Caco-2 (cell line): ENCODE measurements at regions not wholly inside any gene's neighbourhood (a gene's known extent, or its start where the extent isn't known, plus 50 kb on each side); places are given as distances from the start of the nearest gene placed in this dataset.

Source experiments
- BruUV-seq: library from RNA; stranded (reverse); fragments of 400-500 nt; replicated peaks from 2 replicates; lab custom pipeline; 2021; lab: Mats Ljungman, UMichigan
- CTCF ChIA-PET: fragments of 300-600 bp; sonication (Branson Sonifier 250); formaldehyde crosslinking; loops from one replicate; lab custom pipeline; 2022; ENCODE audit warnings: antibody characterized with exemption; lab: Charles Lee
- POLR2A ChIA-PET: fragments of 300-600 bp; sonication (Branson Sonifier 250); formaldehyde crosslinking; loops from one replicate; lab custom pipeline; 2022; ENCODE audit warnings: antibody characterized with exemption; lab: Charles Lee
- DNase-seq, 2 experiments: peaks; one replicate each; pipeline versions ENCODE4 v3.0.0 to v3.0.0-alpha.2; 2020 to 2022
- H3K27me3 ChIP-seq: replicated peaks from 2 replicates; pipeline ENCODE4 v1.6.0; 2011; ENCODE audit warnings: low read length; ENCODE audit not compliant: control insufficient read depth, insufficient read depth
- H3K36me3 ChIP-seq: 2 replicates; pipeline ENCODE4 v1.5.1; 2011; ENCODE audit warnings: low read length; ENCODE audit not compliant: control insufficient read depth, insufficient read depth
- H3K4me1 ChIP-seq: fragments of 250-450 bp; sonication (Bioruptor Pico); 2 replicates; pipeline ENCODE4 v1.5.1; 2020; ENCODE audit warnings: mild to moderate bottlenecking
- H3K4me3 ChIP-seq: 2 replicates; pipeline ENCODE4 v1.5.1; 2011; ENCODE audit warnings: low read depth, mild to moderate bottlenecking, control low read depth, low read length
- H3K9me3 ChIP-seq: fragments of 250-450 bp; sonication (Bioruptor Pico); 2 replicates; pipeline ENCODE4 v1.5.1; 2020; ENCODE audit warnings: mild to moderate bottlenecking, moderate library complexity
- H3K27ac Mint-ChIP-seq: one replicate; pipeline ENCODE4 v1.8.0; 2022; ENCODE audit warnings: mixed read lengths; ENCODE audit not compliant: unreplicated experiment
- H3K27me3 Mint-ChIP-seq: one replicate; pipeline ENCODE4 v1.8.0; 2022; ENCODE audit warnings: mixed read lengths; ENCODE audit not compliant: insufficient read depth, unreplicated experiment
- H3K36me3 Mint-ChIP-seq: one replicate; pipeline ENCODE4 v1.8.0; 2022; ENCODE audit warnings: mild to moderate bottlenecking, mixed read lengths; ENCODE audit not compliant: insufficient read depth, unreplicated experiment
- H3K4me1 Mint-ChIP-seq: one replicate; pipeline ENCODE4 v1.8.0; 2022; ENCODE audit warnings: low read depth, mixed read lengths; ENCODE audit not compliant: unreplicated experiment
- H3K4me3 Mint-ChIP-seq: one replicate; pipeline ENCODE4 v1.8.0; 2022; ENCODE audit warnings: mild to moderate bottlenecking, moderate library complexity, mixed read lengths; ENCODE audit not compliant: unreplicated experiment
- H3K9me3 Mint-ChIP-seq: one replicate; pipeline ENCODE4 v1.8.0; 2022; ENCODE audit warnings: mixed read lengths; ENCODE audit not compliant: unreplicated experiment
- intact Hi-C: fragments of 100-400 bp; cut with micrococcal nuclease; formaldehyde crosslinking; loops from one replicate; pipeline ENCODE4 v1.10.0; 2022; ENCODE audit not compliant: unreplicated experiment
- TF ChIP-seq, protein P1 (sequence below), 2 experiments: fragments of 200-600 bp in 1 of 2; IDR thresholded peaks; 1 replicate in 1 of 2; 2 replicates in 1 of 2; pipeline versions ENCODE4 v1.5.1 to v1.8.0; 2011 to 2022; ENCODE audit warnings: antibody characterized with exemption in 1 of 2, control low read depth in 1 of 2, inconsistent platforms in 1 of 2, low read depth in 1 of 2, low read length in 1 of 2, mild to moderate bottlenecking in 1 of 2, moderate library complexity in 1 of 2; ENCODE audit not compliant: insufficient read depth in 1 of 2, severe bottlenecking in 1 of 2, unreplicated experiment in 1 of 2

DNA sequence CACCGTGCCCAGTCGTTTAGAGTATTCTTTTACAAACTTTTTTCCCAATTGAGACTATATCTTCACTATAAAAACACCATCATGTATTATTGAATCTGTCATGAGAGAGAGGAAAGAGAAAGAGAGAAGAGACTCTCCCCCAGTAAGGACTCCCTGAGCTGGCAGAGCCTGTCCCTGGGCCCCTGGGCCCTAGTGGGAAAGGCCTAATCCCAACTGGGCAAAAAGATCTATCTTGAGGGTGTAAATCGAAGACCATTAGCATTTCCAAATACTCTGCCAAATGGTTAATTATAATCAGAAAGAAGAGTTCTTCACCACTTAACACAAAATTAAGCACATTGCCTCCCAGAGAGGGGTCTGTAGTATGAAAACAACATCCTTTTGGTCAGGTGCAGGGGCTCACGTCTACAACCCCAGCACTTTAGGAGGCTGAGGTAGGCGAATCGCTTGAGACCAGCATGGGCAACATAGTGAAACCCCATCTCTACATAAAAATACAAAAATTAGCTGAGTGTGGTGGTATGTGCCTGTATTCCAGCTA lies 108.2 kb downstream of the SKIDA1 start:
- H3K4me3 ChIP-seq: no peak overlapping the region
- no peak for DNase-seq
- ChIA-PET CTCF (no interaction called here), POLR2A (interaction anchor here (0.7 kb wide), 1 partner anchor 102 kb away, joined by 5 read pairs; no protein-coding TSS in a partner anchor)
- H3K27me3 ChIP-seq: no peaks in the 10 kb centered on the region
- H3K4me1 ChIP-seq: no peaks in the 10 kb centered on the region; the same call in 1 of the 2 replicates
- Mint-ChIP-seq H3K27ac (no peak overlapping the region), H3K27me3 (no peaks in the 10 kb centered on the region), H3K4me3 (no peak overlapping the region), H3K36me3 (no peaks in the 10 kb centered on the region), H3K9me3 (no peaks in the 10 kb centered on the region), H3K4me1 (peaks cover 14% of the 10 kb centered on the region)
- no peaks in the 10 kb centered on the region for H3K36me3 ChIP-seq
- TF ChIP-seq, protein P1, sequence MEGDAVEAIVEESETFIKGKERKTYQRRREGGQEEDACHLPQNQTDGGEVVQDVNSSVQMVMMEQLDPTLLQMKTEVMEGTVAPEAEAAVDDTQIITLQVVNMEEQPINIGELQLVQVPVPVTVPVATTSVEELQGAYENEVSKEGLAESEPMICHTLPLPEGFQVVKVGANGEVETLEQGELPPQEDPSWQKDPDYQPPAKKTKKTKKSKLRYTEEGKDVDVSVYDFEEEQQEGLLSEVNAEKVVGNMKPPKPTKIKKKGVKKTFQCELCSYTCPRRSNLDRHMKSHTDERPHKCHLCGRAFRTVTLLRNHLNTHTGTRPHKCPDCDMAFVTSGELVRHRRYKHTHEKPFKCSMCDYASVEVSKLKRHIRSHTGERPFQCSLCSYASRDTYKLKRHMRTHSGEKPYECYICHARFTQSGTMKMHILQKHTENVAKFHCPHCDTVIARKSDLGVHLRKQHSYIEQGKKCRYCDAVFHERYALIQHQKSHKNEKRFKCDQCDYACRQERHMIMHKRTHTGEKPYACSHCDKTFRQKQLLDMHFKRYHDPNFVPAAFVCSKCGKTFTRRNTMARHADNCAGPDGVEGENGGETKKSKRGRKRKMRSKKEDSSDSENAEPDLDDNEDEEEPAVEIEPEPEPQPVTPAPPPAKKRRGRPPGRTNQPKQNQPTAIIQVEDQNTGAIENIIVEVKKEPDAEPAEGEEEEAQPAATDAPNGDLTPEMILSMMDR (IDR thresholded peaks at IDR 0.05; ENCODE audit: insufficient read depth in 1 of 2, low read depth in 1 of 2, low read length in 1 of 2, severe bottlenecking in 1 of 2, unreplicated experiment in 1 of 2): no peak
- no peaks in the 10 kb centered on the region for H3K9me3 ChIP-seq
- intact Hi-C loops: no loop called here
- BruUV-seq: no TSS peak

DNA sequence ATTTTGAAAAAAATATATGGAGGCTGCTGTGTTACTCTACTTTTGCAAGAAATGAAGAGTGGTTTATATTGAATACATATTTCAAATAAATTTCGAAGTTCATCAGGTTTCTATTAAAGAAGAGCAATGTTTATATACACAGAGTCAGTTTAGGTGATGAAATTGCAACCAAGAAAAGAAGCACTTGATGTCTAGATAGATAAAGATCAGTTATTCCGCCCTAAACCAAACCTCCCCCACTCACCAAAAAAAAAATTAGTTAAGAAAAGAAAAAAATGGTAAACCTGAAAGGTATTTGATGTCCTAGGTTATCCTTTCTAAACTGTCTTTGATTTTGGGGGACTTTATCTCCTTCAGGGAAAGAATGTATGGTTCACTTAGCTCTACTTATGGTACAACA lies 111.8 kb downstream of the SKIDA1 start:
- H3K4me3 Mint-ChIP-seq: no peak overlapping the region

DNA sequence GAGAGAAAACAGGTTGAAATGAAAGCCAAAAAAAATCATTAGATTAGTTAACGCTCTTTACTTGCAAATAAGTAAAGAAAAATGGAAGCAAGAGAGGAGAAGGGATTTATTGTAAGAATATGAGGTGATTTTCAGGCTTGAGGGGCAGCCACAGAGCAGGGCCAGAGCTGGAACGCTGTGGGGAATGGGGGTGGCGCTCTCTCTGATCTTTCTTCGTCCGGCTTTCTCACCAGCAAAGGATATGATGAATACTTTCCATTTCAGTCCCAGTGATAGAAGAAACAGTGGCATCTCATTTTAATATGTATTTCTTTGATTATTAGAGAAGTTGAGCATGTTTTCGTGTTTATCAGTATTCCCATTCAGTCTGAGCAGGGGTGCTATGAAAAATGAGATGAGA lies 112.2 kb downstream of the SKIDA1 start:
- no TSS peak for BruUV-seq
- CTCF ChIA-PET: no interaction called here
- H3K27me3 Mint-ChIP-seq: no peaks in the 10 kb centered on the region

More for the DNA sequence above, 111.8 kb downstream of the SKIDA1 start:
- Histone ChIP-seq H3K36me3 (no peaks in the 10 kb centered on the region), H3K27me3 (no peaks in the 10 kb centered on the region), H3K4me1 (no peaks in the 10 kb centered on the region), H3K4me3 (no peak overlapping the region), H3K9me3 (no peaks in the 10 kb centered on the region)
- no peak for DNase-seq
- intact Hi-C loops: no loop called here
- TF ChIP-seq, protein P1 (IDR thresholded peaks at IDR 0.05; ENCODE audit: insufficient read depth in 1 of 2, low read depth in 1 of 2, low read length in 1 of 2, severe bottlenecking in 1 of 2, unreplicated experiment in 1 of 2): no peak
- CTCF ChIA-PET: no interaction called here
- no TSS peak for BruUV-seq
- Mint-ChIP-seq H3K27me3 (no peaks in the 10 kb centered on the region), H3K36me3 (no peaks in the 10 kb centered on the region), H3K27ac (no peak overlapping the region), H3K9me3 (no peaks in the 10 kb centered on the region), H3K4me1 (peaks cover 8% of the 10 kb centered on the region)
- POLR2A ChIA-PET: no interaction called here

More for the DNA sequence above, 112.2 kb downstream of the SKIDA1 start:
- H3K27me3 ChIP-seq: no peaks in the 10 kb centered on the region
- POLR2A ChIA-PET: no interaction called here
- no peak overlapping the region for H3K4me3 ChIP-seq
- H3K36me3 ChIP-seq: no peaks in the 10 kb centered on the region
- H3K9me3 ChIP-seq: no peaks in the 10 kb centered on the region
- peaks cover 2% of the 10 kb centered on the region for H3K4me1 ChIP-seq
- Mint-ChIP-seq H3K27ac (peak overlapping the region; percentile 23), H3K4me1 (peaks cover 11% of the 10 kb centered on the region), H3K36me3 (no peaks in the 10 kb centered on the region), H3K9me3 (no peaks in the 10 kb centered on the region), H3K4me3 (no peak overlapping the region)
- intact Hi-C loops: no loop called here
- TF ChIP-seq, protein P1 (IDR thresholded peaks at IDR 0.05; ENCODE audit: insufficient read depth in 1 of 2, low read depth in 1 of 2, low read length in 1 of 2, severe bottlenecking in 1 of 2, unreplicated experiment in 1 of 2): no peak
- no peak for DNase-seq
